ENCODE measurements at regions not wholly inside any gene's neighbourhood (a gene's known extent, or its start where the extent isn't known, plus 50 kb on each side); places are given as distances from the start of the nearest gene placed in this dataset.

DNA sequence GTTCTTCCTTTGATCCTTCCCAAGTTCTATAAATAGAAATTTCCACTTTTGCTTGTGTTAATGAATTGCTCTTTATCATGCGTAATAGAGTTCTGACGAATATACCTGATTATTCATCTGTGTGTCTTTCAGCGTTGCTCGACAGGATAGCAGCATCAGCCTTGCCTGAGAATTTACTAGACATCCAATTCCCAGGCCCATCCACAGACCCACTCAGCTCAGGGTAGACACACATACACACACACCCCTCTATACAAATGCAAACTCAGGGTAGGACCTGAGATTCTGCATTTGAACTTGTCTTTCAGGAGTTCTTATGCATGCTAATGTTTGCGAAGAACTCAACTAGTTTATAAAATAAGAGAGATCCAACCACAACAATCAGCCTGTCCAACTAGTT lies 343.4 kb upstream of the GYPC start:
- H3K36me3 ChIP-seq (ENCODE audit: control insufficient read depth, insufficient read depth, low read length) = no peaks in the 10 kb centered on the region
- no peak overlapping the region for H2AK9ac ChIP-seq (replicated peaks; ENCODE audit: low read depth, low read length, poor library complexity)
- H3K79me1 ChIP-seq (ENCODE audit: low read depth in 1 of 2, low read length in 2 of 2) = no peaks in the 10 kb centered on the region
- no peak overlapping the region for H3K9ac ChIP-seq (ENCODE audit: low read depth, low read length)
- no peaks in the 10 kb centered on the region for H3K27me3 ChIP-seq (ENCODE audit: control insufficient read depth, insufficient read depth, low read length)
- no peak overlapping the region for H2BK120ac ChIP-seq (ENCODE audit: low read depth, low read length)
- H3K4me3 ChIP-seq (ENCODE audit: insufficient read depth, low read depth, low read length) = no peak overlapping the region
- ChIA-PET POLR2A (ENCODE audit: unreplicated experiment) (no interaction called here), CTCF (no interaction called here)
- DNase-seq (no peak), ATAC-seq (ENCODE audit: low read depth) (no peak)
- H2BK5ac ChIP-seq (ENCODE audit: low read depth, low read length, poor library complexity, severe bottlenecking) = no peak overlapping the region
- H4K5ac ChIP-seq (ENCODE audit: low read depth, low read length) = no peak overlapping the region
- H2BK15ac ChIP-seq (ENCODE audit: low read depth, low read length) = no peak overlapping the region
- H4K20me1 ChIP-seq (ENCODE audit: insufficient read depth, low read length) = no peaks in the 10 kb centered on the region
- no peak overlapping the region for H2BK20ac ChIP-seq (ENCODE audit: low read depth, low read length)
- no peak overlapping the region for H3K56ac ChIP-seq (ENCODE audit: extremely low read depth, insufficient read depth, low read length)
- no peaks in the 10 kb centered on the region for H3K9me1 ChIP-seq (ENCODE audit: insufficient read depth, low read length)
- in situ Hi-C loops (cut with MboI; ENCODE audit: low sequenced_read_pairs) = no loop called here
- no peak overlapping the region for H3K23ac ChIP-seq (ENCODE audit: low read depth, low read length)
- H2AFZ ChIP-seq (replicated peaks; ENCODE audit: low read length, poor library complexity) = no peak overlapping the region
- dilution Hi-C loops (cut with HindIII; ENCODE audit: low sequenced_read_pairs, unreplicated experiment) = no loop called here
- H3K4me2 ChIP-seq (ENCODE audit: low read depth, low read length) = no peak overlapping the region
- no peak overlapping the region for H3K27ac ChIP-seq (ENCODE audit: insufficient read depth, low read length)
- no peak overlapping the region for H3K4ac ChIP-seq (ENCODE audit: low read depth, low read length)
- no peak overlapping the region for H2AK5ac ChIP-seq (ENCODE audit: low read depth, low read length)
- H4K91ac ChIP-seq (ENCODE audit: insufficient read depth, low read depth, low read length) = no peak overlapping the region
- no peak overlapping the region for H4K8ac ChIP-seq (ENCODE audit: low read depth in 2 of 2, low read length in 2 of 2)
- no peak overlapping the region for H3K18ac ChIP-seq (ENCODE audit: low read depth, low read length)
- intact Hi-C loops (cut with micrococcal nuclease) = no loop called here
- no peak overlapping the region for H3K14ac ChIP-seq (replicated peaks; ENCODE audit: low read depth, low read length)
- TF ChIP-seq NFE2L2 (IDR thresholded peaks at IDR 0.05; ENCODE audit: low read depth, low read length) (no peak), RFX5 (IDR thresholded peaks at IDR 0.05; ENCODE audit: low read depth, low read length) (no peak), POLR2A (IDR thresholded peaks at IDR 0.05; ENCODE audit: low read depth, low read length) (no peak), SMC3 (IDR thresholded peaks at IDR 0.05; ENCODE audit: low read depth, low read length) (no peak), BHLHE40 (IDR thresholded peaks at IDR 0.05; ENCODE audit: low read depth, low read length) (no peak), MAFK (IDR thresholded peaks at IDR 0.05; ENCODE audit: low read depth, low read length) (no peak), RAD21 (IDR thresholded peaks at IDR 0.05; ENCODE audit: low read length) (no peak), MXI1 (IDR thresholded peaks at IDR 0.05; ENCODE audit: borderline replicate concordance, low read depth, low read length) (no peak), CEBPB (IDR thresholded peaks at IDR 0.05; ENCODE audit: low read depth, low read length) (no peak), FOS (IDR thresholded peaks at IDR 0.05; ENCODE audit: low read depth, low read length) (no peak), RCOR1 (IDR thresholded peaks at IDR 0.05; ENCODE audit: insufficient replicate concordance, low read length) (no peak)
- TF ChIP-seq, protein P1, sequence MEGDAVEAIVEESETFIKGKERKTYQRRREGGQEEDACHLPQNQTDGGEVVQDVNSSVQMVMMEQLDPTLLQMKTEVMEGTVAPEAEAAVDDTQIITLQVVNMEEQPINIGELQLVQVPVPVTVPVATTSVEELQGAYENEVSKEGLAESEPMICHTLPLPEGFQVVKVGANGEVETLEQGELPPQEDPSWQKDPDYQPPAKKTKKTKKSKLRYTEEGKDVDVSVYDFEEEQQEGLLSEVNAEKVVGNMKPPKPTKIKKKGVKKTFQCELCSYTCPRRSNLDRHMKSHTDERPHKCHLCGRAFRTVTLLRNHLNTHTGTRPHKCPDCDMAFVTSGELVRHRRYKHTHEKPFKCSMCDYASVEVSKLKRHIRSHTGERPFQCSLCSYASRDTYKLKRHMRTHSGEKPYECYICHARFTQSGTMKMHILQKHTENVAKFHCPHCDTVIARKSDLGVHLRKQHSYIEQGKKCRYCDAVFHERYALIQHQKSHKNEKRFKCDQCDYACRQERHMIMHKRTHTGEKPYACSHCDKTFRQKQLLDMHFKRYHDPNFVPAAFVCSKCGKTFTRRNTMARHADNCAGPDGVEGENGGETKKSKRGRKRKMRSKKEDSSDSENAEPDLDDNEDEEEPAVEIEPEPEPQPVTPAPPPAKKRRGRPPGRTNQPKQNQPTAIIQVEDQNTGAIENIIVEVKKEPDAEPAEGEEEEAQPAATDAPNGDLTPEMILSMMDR (conservative IDR thresholded peaks at IDR 0.05; ENCODE audit: low read depth, low read length) = no peak
- TF ChIP-seq, protein P2, sequence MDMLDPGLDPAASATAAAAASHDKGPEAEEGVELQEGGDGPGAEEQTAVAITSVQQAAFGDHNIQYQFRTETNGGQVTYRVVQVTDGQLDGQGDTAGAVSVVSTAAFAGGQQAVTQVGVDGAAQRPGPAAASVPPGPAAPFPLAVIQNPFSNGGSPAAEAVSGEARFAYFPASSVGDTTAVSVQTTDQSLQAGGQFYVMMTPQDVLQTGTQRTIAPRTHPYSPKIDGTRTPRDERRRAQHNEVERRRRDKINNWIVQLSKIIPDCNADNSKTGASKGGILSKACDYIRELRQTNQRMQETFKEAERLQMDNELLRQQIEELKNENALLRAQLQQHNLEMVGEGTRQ (IDR thresholded peaks at IDR 0.05; ENCODE audit: low read depth, low read length) = no peak
- TF ChIP-seq, protein P3, sequence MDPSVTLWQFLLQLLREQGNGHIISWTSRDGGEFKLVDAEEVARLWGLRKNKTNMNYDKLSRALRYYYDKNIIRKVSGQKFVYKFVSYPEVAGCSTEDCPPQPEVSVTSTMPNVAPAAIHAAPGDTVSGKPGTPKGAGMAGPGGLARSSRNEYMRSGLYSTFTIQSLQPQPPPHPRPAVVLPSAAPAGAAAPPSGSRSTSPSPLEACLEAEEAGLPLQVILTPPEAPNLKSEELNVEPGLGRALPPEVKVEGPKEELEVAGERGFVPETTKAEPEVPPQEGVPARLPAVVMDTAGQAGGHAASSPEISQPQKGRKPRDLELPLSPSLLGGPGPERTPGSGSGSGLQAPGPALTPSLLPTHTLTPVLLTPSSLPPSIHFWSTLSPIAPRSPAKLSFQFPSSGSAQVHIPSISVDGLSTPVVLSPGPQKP (IDR thresholded peaks at IDR 0.05; ENCODE audit: borderline replicate concordance, low read depth, low read length) = no peak
- WGBS, 2 experiments (ENCODE audit: extremely low coverage in 2 of 2, insufficient read length in 1 of 2) = 80% methylated on average over 2 of the region's 5 CpGs; no CpG with 5 or more reads in 1 of the 2 experiments
- BruUV-seq (replicated peaks) = no TSS peak
- no peaks in the 10 kb centered on the region for H3K4me1 ChIP-seq (ENCODE audit: control insufficient read depth, insufficient read depth, low read length)
- peaks cover 12% of the 10 kb centered on the region for H3K9me3 ChIP-seq (ENCODE audit: control insufficient read depth, insufficient read depth, low read length)

Measured in IMR-90 (cell line).